NCI-H2081 treated with DMSO at 0.1 percent for 48 hours (cell line): ENCODE measurements at regions not wholly inside any gene's neighbourhood (a gene's known extent, or its start where the extent isn't known, plus 50 kb on each side); places are given as distances from the start of the nearest gene placed in this dataset.
"Not testable (repeated sequence)": the region's sequence is repeated elsewhere in the genome, so short reads cannot be mapped to it uniquely, and the experiment has no call there.

Experiments used
- DNase-seq: peaks from one replicate; lab custom pipeline; 2025; lab: John Stamatoyannopoulos, UW

DNA sequence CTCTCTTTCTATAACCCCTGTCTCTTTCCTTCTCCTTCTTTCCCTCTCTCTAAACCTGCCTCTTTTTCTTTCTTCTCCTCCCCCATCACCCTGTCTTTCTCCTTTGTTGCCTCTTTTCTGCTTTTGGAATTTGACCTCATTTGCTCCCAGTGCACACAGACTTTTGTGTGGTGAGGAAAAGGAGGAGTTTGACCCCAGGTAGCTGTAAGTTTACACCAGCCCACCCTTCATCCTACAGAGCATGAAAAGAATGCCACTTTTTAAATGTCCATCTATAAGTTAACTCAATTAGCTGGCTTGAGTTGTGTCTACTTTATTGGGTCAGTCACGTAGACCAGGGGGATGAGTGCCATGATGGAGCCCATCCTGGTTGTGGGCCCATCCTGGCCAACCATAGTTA is 146.8 kb upstream of the SLC38A2 start:
- DNase-seq, result no peak

DNA sequence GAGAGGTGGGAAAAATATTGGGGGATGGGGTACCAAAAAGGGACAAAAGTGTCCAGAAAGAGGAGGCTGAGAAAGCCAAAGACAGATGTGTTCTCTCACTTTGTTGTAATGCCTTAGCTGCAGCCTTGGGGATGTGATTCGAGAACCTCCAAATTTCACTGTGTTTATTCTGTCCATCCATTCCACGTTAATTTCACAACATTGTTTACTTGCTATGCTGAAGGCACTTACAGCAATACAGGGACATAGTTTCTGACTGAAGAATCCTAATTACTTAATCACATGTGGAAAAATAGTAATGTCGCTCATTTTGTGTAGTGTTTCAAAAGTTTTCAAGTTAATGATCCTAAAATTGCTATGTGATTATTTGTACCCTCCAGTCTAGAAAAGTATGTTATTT is 146.2 kb upstream of the SLC38A2 start:
- DNase-seq, result no peak

DNA sequence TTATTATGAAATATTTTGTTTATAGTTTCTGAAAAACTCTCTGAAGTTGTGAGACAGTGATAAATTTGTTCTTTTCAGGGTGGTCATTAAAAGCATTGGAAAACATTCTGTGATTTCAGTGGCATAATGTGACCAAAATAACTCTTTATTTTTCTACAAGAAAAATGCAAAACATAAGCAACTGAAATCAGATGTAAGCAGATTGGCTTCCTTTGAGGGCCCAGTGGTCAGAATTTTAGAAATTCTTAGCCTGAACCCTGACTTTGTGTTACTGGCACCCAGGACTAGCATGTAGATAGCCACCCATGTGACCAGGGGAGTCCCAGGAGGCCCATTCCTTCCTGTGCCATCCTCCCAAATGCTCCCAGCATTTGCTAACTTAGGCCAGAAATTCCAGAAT is 145.6 kb upstream of the SLC38A2 start:
- DNase-seq, result no peak

DNA sequence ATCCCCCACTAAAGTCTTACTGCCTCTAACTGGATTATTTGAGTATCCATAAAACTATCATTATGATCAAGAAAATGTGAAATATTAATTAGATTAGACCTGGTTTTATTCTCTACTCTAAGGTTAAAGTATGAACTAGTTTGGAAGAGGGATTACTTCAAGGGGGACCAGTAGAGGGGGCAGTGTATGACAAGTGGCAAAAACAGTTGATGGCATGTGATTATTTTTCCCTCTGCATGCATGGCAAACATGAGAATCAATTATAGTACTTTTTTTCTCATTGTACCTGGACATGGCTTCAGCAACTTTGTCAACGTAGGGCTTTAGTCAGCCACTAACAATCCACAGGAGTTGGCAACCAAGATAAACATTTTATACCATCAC is 145.0 kb upstream of the SLC38A2 start:
- no peak for DNase-seq

DNA sequence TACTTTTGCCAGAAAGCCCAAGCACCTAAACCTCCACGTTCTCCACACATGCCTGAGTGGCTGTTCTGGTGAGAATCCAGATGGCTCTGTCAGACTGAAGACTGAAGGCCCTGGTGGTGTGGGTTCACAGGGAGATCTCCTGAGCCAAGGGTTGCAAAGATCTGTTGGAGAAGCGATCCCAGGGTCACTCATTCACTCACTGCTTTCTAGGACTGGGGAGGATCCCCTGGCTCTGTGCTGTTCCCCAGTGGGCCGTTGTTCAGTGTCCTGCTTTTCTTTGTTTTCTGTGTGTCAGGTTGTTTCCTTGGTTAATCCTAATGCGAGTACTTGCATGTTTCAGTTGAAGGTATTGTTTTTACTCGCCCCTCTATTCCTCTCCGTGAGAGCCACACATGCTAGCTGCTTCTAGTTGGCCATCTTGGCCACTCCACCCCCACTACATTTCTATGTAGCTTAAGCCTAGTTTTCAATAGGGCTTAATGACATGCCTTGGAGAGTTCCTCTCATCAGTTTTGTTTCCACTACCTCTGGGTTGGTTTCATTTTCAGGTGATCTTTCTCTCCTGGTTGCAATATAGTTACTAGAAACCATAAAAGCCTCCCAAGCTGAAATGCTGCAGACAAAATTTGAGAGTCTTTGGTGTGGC is 144.5 kb upstream of the SLC38A2 start:
- no peak for DNase-seq

DNA sequence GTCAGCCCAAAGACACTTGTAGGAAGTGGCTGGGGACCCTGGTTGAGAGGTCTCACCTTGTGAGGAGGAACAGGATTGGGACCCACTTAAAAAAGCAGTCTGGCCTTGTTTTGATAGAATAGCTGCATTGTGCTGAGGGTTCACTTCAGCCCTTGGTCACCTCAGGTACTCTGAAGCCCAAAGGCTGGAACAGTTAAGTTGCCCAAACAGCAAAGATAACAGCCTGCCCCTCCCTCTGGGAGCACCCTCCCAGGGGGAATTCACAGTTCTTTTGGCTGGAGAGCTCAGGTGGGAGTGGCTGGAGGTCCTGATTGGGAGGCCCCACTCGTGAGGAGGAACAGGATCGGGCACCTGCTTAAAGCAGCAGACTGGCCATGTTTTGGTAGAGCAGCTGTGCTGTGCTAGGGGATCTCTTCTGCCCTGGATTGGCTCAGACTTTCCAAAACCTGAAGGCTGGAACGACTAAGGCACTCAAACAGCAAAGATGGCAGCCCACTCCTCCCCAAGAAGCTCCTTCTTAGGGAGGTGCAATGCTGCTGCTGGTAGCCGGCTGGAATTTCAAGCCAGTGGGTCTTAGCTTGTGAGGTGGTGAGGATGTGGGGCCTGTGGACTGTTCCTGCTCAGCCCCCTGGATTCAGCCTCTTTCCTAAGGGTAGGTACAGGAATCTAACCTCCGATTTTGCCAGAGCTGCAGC is 143.8 kb upstream of the SLC38A2 start:
- DNase-seq, result no peak

DNA sequence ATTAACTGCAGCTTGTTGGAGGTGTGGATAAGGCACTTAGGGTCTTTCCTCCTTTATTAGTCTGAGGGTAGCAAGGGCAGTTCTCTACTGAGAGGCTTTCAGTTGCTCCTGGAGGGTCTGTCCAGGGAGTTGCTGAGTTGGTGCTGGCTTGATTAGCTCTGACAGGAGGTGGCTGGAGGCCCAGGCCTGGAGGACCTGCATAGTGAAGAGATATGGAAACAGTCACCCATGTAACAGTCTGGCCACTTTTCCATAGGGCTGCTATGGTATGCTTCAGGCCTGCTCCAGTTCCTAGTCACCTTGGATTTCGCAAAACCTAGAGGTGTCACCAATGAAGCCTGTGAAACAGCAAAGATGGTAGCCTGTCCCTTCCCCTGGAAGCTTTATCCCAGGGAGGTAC is 143.3 kb upstream of the SLC38A2 start:
- no peak for DNase-seq

DNA sequence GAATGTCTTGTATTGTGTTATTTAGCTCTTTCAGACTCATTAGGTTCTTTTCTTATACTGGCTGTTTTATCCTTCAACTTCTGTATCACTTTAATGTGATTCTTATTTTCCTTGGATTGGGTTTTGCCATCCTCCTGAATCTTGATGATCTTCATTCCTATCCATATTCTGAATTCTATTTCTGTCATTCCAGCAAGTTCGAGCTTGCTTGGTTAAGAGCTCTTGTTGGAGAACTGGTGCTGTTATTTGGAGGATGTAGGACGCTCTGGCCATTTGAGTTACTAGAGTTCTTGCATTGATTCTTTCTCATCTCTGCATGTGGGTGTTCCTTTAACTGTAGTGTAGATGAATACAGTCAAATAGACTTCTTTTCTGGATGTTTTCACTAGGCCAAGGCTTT is 142.3 kb upstream of the SLC38A2 start:
- DNase-seq, result no peak

DNA sequence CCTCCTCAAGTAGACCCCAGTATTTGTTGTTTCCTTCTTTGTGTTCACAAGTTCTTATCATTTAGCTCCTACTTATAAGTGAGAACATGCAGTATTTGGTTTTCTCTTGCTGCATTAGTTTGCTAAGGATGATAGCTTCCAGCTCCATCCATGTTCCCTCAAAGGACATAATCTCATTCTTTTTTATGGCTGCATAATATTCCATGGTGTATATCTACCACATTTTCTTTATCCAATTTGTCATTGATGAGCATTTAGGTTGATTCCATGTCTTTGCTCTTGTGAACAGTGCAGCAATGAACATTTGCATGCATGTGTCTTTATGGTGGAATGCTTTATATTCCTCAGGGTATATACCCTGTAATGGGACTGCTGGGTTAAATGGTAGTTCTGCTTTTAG is 137.7 kb upstream of the SLC38A2 start:
- DNase-seq, result not testable (repeated sequence)

DNA sequence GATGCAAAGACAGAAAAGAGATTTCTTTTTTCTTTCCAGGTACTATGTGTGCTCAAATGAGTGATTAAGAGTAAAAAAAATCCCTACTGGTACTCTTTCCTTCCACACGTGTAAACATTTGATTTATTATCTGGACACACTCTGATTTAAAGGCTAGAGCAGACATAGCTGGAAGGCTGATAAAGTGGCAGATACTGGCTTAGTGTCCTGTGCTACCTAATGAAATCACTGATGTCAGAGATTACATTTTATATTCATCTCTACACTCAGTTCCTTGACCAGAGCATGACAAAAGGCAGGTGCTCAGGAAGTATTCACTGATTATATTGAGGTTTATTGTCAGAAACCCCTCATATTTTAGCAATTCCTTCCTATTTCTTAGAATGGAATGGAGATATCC is 136.6 kb upstream of the SLC38A2 start:
- no peak for DNase-seq

DNA sequence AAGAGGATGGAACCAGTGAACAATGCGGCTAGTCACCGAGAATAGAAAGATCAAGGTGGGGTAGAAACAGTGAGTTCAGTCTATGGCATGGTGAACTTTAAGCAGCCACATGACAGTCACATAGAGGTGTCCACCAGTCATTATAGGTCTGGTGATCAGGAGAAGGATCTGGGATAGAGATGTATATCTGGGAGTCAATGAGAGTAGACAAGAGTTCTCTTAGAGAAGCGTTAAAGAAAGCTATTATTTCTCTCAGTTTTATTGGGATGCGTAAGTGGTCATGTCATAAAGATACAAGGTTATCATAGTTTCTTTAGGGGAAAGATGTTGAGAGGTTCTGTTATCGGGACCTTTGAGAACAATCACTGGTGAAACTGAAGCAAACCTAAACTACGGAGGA is 136.1 kb upstream of the SLC38A2 start:
- DNase-seq, result no peak

DNA sequence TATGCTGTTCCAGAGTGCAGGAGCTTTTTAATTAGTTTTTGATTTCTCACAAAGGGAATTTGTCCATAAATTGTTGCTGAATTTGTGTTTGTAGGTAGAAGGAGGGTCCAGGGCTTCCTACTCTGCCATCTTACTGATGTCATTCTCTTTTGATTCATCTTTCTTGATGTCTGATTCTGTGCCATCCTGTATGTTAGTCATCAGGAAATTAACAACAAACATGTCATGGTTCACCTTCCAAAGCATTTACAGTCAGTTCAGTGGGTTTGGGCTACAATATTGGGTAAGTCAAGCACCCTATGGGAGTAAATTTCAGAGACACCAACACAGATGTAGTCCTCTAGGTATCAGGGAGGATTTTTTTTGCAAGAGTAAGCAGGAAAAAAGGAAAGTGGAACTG is 135.2 kb upstream of the SLC38A2 start:
- no peak for DNase-seq

DNA sequence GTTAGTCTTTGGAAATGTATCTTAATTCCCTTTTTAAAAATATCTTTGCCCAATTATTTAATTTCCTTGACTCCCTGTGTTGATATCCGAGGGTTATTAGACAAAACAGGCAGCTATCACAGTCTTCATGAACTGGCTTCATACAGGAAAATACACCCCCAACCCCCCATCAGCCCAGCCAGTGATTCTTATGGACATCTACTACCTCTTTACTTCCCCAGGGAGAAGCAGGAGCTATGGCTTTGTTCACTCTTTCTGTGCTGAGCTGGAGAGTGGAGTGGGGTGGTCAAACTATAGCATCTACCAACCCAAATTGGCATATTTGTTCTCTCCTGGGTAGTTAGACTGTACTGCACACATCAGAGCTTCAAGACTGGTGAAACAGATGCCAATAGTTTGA is 134.4 kb upstream of the SLC38A2 start:
- no peak for DNase-seq

DNA sequence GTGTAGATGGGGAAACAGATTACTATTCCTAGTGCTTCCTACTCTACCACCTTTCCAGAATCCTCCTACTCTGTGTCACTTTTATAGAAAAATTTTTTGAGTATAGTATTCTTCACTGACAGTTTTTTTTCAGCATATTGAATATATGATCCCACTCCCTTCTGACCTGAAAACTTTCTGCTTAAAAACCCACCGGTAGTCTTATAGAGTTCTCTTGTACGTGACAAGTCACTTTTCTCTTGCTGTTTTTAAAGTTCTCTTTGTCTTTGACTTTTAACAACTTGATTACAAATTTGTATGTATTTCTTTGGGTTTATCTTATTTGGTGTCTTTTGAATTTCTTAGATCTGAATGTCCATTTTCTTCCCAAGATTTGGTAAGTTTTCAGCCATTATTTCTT is 133.6 kb upstream of the SLC38A2 start:
- DNase-seq, result no peak

DNA sequence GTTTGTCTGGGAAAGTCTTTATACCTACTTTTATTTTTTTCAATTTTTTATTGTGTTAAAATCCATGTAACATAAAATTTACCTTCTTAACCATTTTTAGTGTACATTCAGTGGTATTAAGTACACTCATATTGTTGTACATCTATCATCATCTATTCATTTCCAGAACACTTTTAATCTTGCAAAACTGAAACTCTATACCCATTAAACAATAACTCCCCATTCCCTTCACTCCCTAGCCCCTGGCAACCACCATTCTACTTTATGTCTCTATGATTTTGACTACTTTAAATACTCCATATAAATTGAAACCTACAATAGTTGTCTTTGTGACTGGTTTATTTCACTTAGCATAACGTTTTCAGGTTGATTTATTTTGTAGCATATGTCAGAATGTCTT is 131.9 kb upstream of the SLC38A2 start:
- no peak for DNase-seq

DNA sequence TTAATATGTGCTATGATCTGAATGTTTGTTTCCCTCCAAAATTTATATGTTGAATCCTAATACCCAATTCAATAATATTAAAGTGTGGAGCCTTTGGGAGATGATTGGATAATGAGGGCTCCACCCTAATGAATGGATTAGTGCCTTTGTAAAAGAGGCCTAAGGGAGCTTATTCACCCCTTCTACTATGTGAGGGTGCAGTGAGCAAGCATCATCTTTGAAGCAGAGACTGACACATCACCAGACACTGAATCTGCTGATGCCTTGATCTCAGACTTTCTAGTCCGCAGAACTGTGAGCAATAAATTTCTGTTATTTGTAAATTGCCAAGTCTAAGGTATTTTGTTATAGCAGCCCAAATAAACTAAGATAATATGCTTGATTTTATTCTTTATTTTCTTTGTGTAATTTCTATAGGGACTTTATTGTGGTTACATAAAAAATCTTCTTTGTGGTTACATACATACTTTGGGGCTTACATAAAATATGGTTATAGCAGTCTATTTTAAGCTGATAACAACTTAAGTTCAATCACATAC is 131.1 kb upstream of the SLC38A2 start:
- no peak for DNase-seq

DNA sequence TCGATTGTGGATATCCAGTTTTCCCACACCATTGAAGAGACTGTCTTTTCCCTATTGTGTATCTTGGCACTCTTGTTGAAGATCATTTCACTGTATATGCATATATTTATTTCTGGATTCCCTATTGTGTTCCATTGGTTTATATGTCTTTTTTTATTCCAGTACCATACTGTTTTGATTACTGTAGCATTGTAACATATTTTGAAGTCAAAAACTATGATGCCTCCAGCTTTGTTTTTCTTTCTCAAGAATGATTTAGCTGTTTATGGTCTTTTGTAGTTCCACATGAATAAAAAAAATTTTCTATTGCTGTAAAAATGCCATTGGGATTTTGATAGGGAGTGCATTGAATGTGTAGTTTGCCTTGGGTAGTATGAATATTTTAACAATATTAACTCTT is 128.1 kb upstream of the SLC38A2 start:
- no peak for DNase-seq

DNA sequence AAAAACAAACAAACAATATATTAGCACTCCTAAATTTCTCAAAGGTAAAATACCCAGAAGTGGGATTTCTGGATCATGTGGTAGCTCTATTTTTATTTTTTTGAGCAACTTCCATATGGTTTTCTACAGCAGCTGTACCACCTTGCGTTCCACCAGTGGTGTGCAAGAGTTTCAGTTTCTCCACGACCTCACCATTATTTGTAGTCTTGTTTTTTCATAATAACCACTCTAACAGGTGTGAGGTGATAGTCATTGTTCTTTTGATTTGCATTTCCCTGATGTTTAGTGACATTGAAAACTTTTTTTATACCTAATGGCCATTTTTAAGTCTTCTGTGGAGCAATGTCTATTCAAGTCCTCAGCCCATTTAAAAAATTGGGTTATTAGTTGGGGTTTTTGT is 127.3 kb upstream of the SLC38A2 start:
- no peak for DNase-seq

DNA sequence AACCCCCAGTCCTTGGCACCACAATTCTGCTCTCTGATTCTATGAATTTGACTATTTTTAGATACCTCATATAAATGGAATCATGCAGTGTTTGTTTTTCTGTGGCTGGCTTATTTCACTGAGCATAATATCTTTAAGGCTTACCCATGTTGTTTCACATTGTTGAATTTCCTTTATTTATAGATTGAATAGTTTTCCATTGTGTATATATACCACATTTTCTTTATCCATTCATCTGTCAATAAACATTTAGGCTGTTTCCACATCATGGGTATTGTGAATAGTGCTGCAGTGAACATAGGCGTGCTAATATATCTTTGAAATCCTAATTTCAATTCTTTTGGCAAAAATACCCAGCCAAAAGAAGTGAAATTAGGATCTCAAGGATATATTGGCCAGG is 126.7 kb upstream of the SLC38A2 start:
- DNase-seq, result no peak

DNA sequence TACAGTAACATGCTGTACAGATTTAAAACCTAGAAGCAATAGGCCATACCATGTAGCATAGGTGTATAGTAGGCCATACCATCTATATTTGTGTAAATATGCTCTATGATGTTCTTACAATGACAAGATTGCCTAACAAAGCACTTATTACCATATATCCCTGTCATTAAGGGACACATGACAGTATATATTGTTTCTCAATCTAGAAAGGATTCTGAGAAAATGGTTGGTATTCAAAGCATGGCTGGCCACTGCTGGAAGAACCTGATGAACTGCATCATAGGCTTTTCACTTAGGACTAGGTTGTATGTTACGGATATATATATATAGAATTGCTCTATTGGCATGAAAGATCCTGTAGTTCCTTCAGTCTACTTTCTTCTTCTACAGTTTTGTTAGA is 125.2 kb upstream of the SLC38A2 start:
- no peak for DNase-seq

DNA sequence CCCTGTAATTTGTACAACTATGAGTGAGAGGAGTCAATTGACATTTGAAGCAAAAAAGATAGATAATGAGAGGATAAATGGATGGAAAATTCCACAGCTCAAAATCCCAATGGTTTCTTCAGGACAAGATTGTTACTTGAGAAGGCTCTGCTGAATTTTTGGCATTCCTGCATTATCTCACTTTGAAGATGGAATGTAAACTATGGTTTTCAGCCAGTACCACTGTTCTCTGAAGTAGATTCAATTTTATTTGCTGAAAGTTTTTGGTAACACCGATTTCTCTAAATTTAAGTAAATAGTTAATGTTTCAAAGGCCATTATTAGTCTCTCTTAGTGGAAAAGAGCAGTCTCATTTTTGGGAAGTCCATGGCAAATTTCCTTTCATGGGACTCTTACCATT is 121.9 kb upstream of the SLC38A2 start:
- DNase-seq, result no peak

DNA sequence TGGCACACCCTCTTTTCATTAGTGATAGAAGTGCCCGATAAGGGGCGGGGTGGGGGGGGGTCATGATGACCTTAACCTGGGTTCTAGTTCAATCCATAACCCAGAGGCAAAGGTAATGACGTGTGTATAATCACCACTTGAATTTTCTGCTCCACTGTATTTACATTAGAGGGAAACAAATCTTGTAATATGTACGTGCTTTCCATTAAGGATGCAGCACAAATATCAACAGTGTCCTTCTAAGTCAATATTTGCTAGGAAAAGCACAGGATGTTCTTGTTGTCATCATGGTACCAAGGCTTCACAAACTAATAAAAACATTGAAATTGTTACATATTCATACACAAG is 121.2 kb upstream of the SLC38A2 start:
- DNase-seq, result no peak

DNA sequence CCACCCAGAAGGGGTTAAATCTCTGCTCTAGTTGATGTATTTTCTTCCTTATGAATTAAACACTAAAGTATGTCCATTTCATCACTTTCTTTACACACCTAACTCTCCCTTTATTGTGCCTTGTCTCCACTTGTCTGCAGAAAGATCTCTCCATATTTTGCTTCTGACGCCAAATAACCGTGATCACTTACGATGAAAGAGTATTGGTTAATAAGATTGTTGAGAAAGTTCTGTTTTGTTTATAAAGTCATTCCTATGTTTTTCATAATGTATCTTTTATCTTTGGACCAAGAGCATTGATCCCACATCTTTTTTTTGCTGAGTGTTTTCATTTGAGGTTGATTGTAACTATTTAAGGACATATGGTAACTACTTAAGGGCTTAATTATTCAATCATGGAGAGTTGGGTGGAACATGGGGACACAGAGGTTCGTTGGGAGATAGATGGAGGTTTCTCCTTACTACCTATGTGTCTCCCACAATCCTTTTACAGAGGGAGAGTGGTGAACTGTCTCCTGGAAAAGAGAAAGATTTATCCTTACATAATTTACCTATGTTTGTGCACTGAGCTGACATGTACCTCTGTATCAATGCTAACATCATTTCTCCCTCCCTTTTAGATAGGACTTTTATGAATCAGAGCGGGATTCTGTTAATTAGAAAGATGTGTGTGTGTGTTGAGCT is 120.7 kb upstream of the SLC38A2 start:
- no peak for DNase-seq
